IPS-20b (cell line): ENCODE measurements at regions not wholly inside any gene's neighbourhood (a gene's known extent, or its start where the extent isn't known, plus 50 kb on each side); places are given as distances from the start of the nearest gene placed in this dataset.

Experiments
- H3K27ac ChIP-seq: one replicate; pipeline ENCODE4 v1.5.1; 2013; ENCODE audit warnings: low read length
- H3K27me3 ChIP-seq: 2 replicates; pipeline ENCODE4 v1.6.1; 2013; ENCODE audit warnings: mild to moderate bottlenecking, low read length, inconsistent platforms; ENCODE audit not compliant: insufficient read depth
- H3K36me3 ChIP-seq: 2 replicates; pipeline ENCODE4 v1.6.1; 2013; ENCODE audit warnings: low read depth, mild to moderate bottlenecking, inconsistent platforms, low read length, moderate library complexity; ENCODE audit not compliant: insufficient read depth
- H3K4me1 ChIP-seq: 2 replicates; pipeline ENCODE4 v1.6.1; 2013; ENCODE audit warnings: mild to moderate bottlenecking, control low read depth, inconsistent platforms, low read length, moderate library complexity; ENCODE audit not compliant: insufficient read depth
- H3K4me3 ChIP-seq: 2 replicates; pipeline ENCODE4 v1.5.1; 2013; ENCODE audit warnings: mild to moderate bottlenecking, low read length, inconsistent platforms
- H3K9ac ChIP-seq: 2 replicates; pipeline ENCODE4 v1.6.1; 2013; ENCODE audit warnings: low read depth, mild to moderate bottlenecking, inconsistent platforms, low read length, moderate library complexity
- H3K9me3 ChIP-seq: 2 replicates; pipeline ENCODE4 v1.6.1; 2013; ENCODE audit warnings: mild to moderate bottlenecking, low read depth, low read length, inconsistent platforms; ENCODE audit not compliant: insufficient read depth

GRCh38 chrX:6734844-6735634 is 200.1 kb upstream of the VCX3A start:
- Histone ChIP-seq H3K4me1 (no peaks in the 10 kb centered on the region), H3K27ac (no peak overlapping the region), H3K9ac (no peak overlapping the region), H3K4me3 (no peak overlapping the region), H3K9me3 (no peaks in the 10 kb centered on the region), H3K36me3 (no peaks in the 10 kb centered on the region), H3K27me3 (no peaks in the 10 kb centered on the region)

- H3K4me3 ChIP-seq = no peak overlapping the region
- no peaks in the 10 kb centered on the region for H3K4me1 ChIP-seq
- H3K9ac ChIP-seq = no peak overlapping the region
- H3K27me3 ChIP-seq = no peaks in the 10 kb centered on the region
- no peaks in the 10 kb centered on the region for H3K36me3 ChIP-seq
- no peaks in the 10 kb centered on the region for H3K9me3 ChIP-seq
- no peak overlapping the region for H3K27ac ChIP-seq
Observed at GRCh38 chrX:6732101-6732500, 197.2 kb upstream of the VCX3A start.

- no peaks in the 10 kb centered on the region for H3K4me1 ChIP-seq
- no peak overlapping the region for H3K9ac ChIP-seq
- no peaks in the 10 kb centered on the region for H3K9me3 ChIP-seq
- H3K27me3 ChIP-seq = no peaks in the 10 kb centered on the region
- no peaks in the 10 kb centered on the region for H3K36me3 ChIP-seq
- H3K27ac ChIP-seq = no peak overlapping the region
- H3K4me3 ChIP-seq = no peak overlapping the region
Observed at GRCh38 chrX:6729626-6730025, 194.7 kb upstream of the VCX3A start.

GRCh38 chrX:6718766-6719165 is 183.8 kb upstream of the VCX3A start:
- no peaks in the 10 kb centered on the region for H3K36me3 ChIP-seq
- H3K27me3 ChIP-seq = no peaks in the 10 kb centered on the region
- no peaks in the 10 kb centered on the region for H3K9me3 ChIP-seq
- no peak overlapping the region for H3K27ac ChIP-seq
- no peak overlapping the region for H3K9ac ChIP-seq
- H3K4me1 ChIP-seq = no peaks in the 10 kb centered on the region
- no peak overlapping the region for H3K4me3 ChIP-seq

DNA sequence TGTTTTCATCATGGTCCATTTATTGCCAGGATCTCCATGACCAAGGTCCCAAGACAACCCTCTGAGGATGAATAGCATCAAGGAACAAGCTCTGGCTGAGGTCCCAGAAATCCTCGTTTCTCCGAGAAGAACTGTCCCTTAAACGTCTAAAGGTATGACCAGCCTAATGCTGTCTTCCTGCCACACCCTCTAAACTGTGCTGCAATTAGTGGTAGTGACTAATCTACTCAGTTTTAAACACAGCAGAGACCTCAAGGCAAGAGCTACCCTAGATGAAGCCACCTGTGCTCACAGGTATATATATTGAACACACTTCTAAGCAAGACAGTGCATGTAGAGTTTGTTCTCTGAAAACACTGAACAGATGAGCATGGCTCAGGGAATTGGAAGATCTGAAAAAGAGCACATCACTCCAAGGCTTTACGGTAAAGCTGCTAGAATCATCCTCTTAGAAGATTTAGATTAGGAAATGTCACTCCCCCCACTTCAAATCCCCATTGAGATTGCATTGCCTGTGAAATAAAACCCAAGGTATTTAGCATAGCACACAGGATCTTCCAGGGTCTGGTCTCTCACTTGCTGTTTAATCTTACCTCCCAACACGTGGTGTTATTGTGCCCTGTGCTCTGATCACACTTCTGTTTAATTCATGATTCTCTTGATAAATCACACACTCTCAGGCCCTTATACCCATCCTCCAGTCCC is 173.9 kb upstream of the VCX3A start:
- Histone ChIP-seq H3K4me3 (no peak overlapping the region), H3K9ac (no peak overlapping the region), H3K4me1 (peaks cover 10% of the 10 kb centered on the region), H3K27me3 (no peaks in the 10 kb centered on the region), H3K9me3 (peaks cover 6% of the 10 kb centered on the region; the same call in 1 of the 2 replicates), H3K36me3 (no peaks in the 10 kb centered on the region), H3K27ac (no peak overlapping the region)

DNA sequence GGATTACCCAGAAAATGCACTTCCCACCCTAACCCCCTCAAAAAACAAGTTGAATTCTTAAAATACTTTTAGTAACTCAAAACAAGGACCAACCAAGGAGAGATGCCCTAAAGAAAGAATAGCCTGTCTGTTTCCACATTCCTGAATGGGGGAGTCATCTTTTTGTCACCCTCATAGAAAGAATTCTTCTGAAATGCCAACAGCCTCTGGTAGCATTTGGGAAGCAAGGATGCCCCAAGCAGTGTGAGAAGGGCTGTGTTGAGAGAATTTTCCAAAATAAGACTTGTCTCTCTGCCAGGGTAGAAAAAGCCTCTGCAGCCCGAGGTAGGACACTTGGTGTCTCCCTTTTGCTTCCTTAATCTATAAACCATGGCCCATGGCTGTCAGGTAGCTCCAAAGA is 173.1 kb upstream of the VCX3A start:
- H3K4me1 ChIP-seq = peaks cover 10% of the 10 kb centered on the region
- no peak overlapping the region for H3K27ac ChIP-seq

GRCh38 chrX:6707497-6707896 is 172.6 kb upstream of the VCX3A start:
- Histone ChIP-seq H3K27me3 (no peaks in the 10 kb centered on the region), H3K9me3 (peaks cover 6% of the 10 kb centered on the region; the same call in 1 of the 2 replicates), H3K4me1 (peaks cover 10% of the 10 kb centered on the region), H3K27ac (no peak overlapping the region), H3K9ac (no peak overlapping the region), H3K4me3 (no peak overlapping the region), H3K36me3 (no peaks in the 10 kb centered on the region)

More for the DNA sequence above, 173.1 kb upstream of the VCX3A start:
- Histone ChIP-seq H3K27me3 (no peaks in the 10 kb centered on the region), H3K9me3 (peaks cover 6% of the 10 kb centered on the region; the same call in 1 of the 2 replicates), H3K36me3 (no peaks in the 10 kb centered on the region), H3K4me3 (no peak overlapping the region), H3K9ac (no peak overlapping the region)

DNA sequence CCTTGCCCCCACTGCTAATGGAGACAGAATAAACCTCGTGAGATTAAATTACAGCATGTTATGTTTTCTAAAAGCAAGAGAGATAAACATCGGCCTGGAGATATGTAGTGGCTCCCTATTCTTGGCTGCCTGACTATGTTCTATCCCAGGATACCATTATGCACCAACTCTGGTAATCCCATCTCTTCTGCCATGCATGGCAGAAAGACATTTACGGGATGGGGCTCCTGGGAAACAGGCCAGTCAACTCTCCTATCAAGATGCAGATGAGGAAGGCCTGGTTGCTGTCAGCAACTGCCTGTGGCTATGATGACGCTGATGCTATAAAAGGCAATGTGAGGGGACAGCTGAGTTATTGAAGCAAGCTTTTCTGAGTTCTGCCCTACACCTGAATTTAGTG is 166.2 kb upstream of the VCX3A start:
- Histone ChIP-seq H3K27me3 (no peaks in the 10 kb centered on the region), H3K4me3 (no peak overlapping the region), H3K27ac (no peak overlapping the region), H3K36me3 (no peaks in the 10 kb centered on the region), H3K9me3 (no peaks in the 10 kb centered on the region), H3K4me1 (no peaks in the 10 kb centered on the region; the same call in 1 of the 2 replicates), H3K9ac (no peak overlapping the region)

GRCh38 chrX:6695717-6696116 is 160.8 kb upstream of the VCX3A start:
- no peak overlapping the region for H3K4me3 ChIP-seq
- no peaks in the 10 kb centered on the region for H3K9me3 ChIP-seq
- H3K4me1 ChIP-seq = peaks cover 18% of the 10 kb centered on the region; the same call in 1 of the 2 replicates
- H3K9ac ChIP-seq = no peak overlapping the region; the same call in 1 of the 2 replicates
- no peak overlapping the region for H3K27ac ChIP-seq
- H3K36me3 ChIP-seq = no peaks in the 10 kb centered on the region
- H3K27me3 ChIP-seq = no peaks in the 10 kb centered on the region

DNA sequence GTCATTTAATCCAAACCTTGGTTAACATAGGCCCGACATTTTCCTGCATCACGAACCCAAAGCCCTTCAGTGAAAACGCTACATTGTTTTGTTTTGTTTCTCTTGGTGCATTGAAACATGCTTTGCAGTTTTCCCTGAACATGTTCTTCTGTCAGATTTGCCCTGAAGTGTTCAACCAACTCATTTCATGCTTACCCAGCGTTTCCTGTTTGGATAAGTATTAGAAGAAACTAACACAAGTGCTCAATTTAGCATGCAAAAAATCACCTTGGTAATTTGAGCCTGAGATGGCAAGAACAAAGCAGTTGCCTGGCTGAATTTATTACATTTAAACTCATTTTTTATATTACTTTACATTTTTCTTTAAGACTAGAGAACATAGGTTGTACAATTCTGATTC is 160.1 kb upstream of the VCX3A start:
- Histone ChIP-seq H3K4me1 (peaks cover 18% of the 10 kb centered on the region; the same call in 1 of the 2 replicates), H3K36me3 (no peaks in the 10 kb centered on the region), H3K27ac (peak overlapping the region; percentile 57), H3K9me3 (no peaks in the 10 kb centered on the region), H3K27me3 (no peaks in the 10 kb centered on the region), H3K9ac (no peak overlapping the region; the same call in 1 of the 2 replicates), H3K4me3 (no peak overlapping the region)

DNA sequence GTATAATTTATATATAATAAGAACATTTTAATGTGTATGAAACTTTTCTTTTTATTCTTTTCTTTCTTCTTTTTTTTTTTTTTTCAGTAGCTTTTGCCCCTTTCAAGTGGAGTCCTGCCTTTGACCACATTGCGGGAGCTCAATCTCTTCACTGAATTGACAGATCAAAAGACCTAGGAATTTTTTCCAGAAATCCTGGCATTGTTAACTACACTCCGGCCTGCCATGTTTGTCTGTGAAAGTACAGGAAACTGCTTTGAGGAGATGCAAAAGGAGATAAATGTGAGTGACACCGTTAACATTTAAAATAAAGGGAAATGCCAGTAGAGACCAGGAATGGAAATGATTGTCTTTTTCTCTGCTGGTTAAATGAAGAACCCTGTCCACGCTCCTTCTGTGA is 159.3 kb upstream of the VCX3A start:
- H3K4me1 ChIP-seq = peaks cover 18% of the 10 kb centered on the region; the same call in 1 of the 2 replicates
- H3K27ac ChIP-seq = peak overlapping the region; percentile 57
- H3K36me3 ChIP-seq = no peaks in the 10 kb centered on the region
- H3K9ac ChIP-seq = no peak overlapping the region; the same call in 1 of the 2 replicates
- H3K27me3 ChIP-seq = no peaks in the 10 kb centered on the region
- no peaks in the 10 kb centered on the region for H3K9me3 ChIP-seq
- H3K4me3 ChIP-seq = no peak overlapping the region

DNA sequence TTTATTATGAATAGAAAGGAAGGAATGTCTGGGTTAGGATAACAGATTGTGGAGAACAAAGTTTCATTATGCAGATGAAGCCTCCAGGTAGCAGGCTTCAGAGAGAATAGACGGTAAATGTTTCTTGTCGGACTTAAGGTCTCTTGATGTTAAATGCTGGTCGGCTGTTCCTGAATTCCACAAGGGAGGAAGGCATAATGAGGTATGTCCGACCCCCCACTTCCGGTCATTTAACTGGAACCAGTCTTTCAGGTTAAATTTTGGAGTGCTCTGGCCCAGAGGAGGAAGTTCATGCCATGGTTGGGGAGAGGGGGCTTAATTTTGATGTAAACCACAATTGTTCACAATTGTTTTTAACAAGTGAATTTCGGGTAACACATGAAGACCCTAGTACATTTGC is 158.1 kb upstream of the VCX3A start:
- Histone ChIP-seq H3K9me3 (no peaks in the 10 kb centered on the region), H3K4me3 (no peak overlapping the region), H3K9ac (no peak overlapping the region), H3K27ac (no peak overlapping the region), H3K27me3 (no peaks in the 10 kb centered on the region), H3K36me3 (no peaks in the 10 kb centered on the region), H3K4me1 (peaks cover 18% of the 10 kb centered on the region; the same call in 1 of the 2 replicates)
